Renal pelvis (tissue), 1 donor: ENCODE measurements at regions not wholly inside any gene's neighbourhood (a gene's known extent, or its start where the extent isn't known, plus 50 kb on each side); places are given as distances from the start of the nearest gene placed in this dataset.

Experiments
- DNase-seq: peaks from one replicate; pipeline ENCODE4 v3.0.0-alpha.2; 2013

GRCh38 chr20:6956056-6956455, 188.6 kb downstream of the BMP2 start:
- no peak for DNase-seq

- DNase-seq: no peak
Measured at GRCh38 chr20:6956574-6956973, 189.1 kb downstream of the BMP2 start.

GRCh38 chr20:6959900-6960312, 192.4 kb downstream of the BMP2 start:
- no peak for DNase-seq

- no peak for DNase-seq
Measured at GRCh38 chr20:6966721-6967120, 199.2 kb downstream of the BMP2 start.

GRCh38 chr20:6974838-6975237, 207.4 kb downstream of the BMP2 start:
- DNase-seq: no peak

GRCh38 chr20:6975311-6975710, 207.8 kb downstream of the BMP2 start:
- DNase-seq: no peak

GRCh38 chr20:6976106-6976900, 208.8 kb downstream of the BMP2 start:
- no peak for DNase-seq

GRCh38 chr20:6979621-6980020, 212.1 kb downstream of the BMP2 start:
- DNase-seq: no peak

GRCh38 chr20:6993011-6993410, 225.5 kb downstream of the BMP2 start:
- no peak for DNase-seq

GRCh38 chr20:6993511-6993910, 226.0 kb downstream of the BMP2 start:
- DNase-seq: no peak

- DNase-seq: no peak
Measured at GRCh38 chr20:6994452-6994851, 227.0 kb downstream of the BMP2 start.

- no peak for DNase-seq
Measured at GRCh38 chr20:6998909-6999308, 231.4 kb downstream of the BMP2 start.

GRCh38 chr20:6999381-6999780, 231.9 kb downstream of the BMP2 start:
- no peak for DNase-seq

- no peak for DNase-seq
Measured at GRCh38 chr20:7003598-7003997, 236.1 kb downstream of the BMP2 start.

- no peak for DNase-seq
Measured at GRCh38 chr20:7004801-7005200, 237.3 kb downstream of the BMP2 start.

GRCh38 chr20:7010527-7010926, 243.0 kb downstream of the BMP2 start:
- DNase-seq: no peak

GRCh38 chr20:7015257-7015656, 247.8 kb downstream of the BMP2 start:
- no peak for DNase-seq

- DNase-seq: no peak
Measured at GRCh38 chr20:7022597-7022996, 255.1 kb downstream of the BMP2 start.

- no peak for DNase-seq
Measured at GRCh38 chr20:7025635-7026034, 258.1 kb downstream of the BMP2 start.

GRCh38 chr20:7029019-7029418, 261.5 kb downstream of the BMP2 start:
- DNase-seq: no peak

- no peak for DNase-seq
Measured at GRCh38 chr20:7031222-7031621, 263.7 kb downstream of the BMP2 start.

- DNase-seq: no peak
Measured at GRCh38 chr20:7038029-7038428, 270.5 kb downstream of the BMP2 start.

- no peak for DNase-seq
Measured at GRCh38 chr20:7057611-7058010, 290.1 kb downstream of the BMP2 start.

GRCh38 chr20:7078804-7079203, 311.3 kb downstream of the BMP2 start:
- no peak for DNase-seq
